ENCODE measurements at regions not wholly inside any gene's neighbourhood (a gene's known extent, or its start where the extent isn't known, plus 50 kb on each side); places are given as distances from the start of the nearest gene placed in this dataset.
A peak's percentile ranks its signal among the peaks of the same experiment; 100 is the strongest.

DNA sequence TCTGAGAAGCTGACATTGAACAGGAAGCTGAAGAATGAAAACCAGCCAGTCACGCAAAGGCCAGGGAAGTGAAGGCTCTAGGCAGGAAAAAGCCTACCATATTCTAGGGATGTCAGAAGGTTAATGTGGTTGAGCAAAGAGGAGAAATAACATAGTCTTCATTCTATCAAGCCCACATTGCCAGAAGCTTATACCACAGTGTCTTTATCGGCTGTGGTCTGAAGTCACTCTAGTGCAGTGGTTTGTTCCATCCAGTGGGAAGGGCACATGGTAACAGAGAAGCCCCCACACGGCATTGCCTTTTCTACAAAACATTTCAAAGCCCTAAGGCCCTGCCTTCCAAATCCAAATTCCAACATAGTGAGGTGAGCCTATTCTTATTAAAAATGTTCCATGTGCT, 311.3 kb downstream of the TNS1 start:
- no peak for DNase-seq (ENCODE audit: low spot score)

DNA sequence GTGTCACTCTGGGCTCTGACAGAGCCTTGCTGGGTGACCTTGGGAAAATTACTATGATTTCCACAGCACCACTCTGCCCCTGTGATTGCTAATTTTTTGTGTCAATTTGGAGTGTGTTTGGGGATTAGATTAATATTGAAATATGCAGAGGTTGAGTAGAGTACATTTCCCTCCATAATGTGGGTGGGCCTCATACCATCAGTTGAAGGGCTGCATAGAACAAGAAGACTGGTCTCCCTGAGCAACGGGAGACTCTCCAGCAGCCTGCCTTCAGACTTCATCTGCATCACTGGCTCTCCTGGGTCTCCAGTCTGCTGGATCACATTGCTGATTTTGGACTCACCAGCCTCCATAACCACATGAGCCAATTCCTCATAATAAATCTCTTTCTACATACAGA, 313.7 kb downstream of the TNS1 start:
- DNase-seq (ENCODE audit: low spot score), result no peak

DNA sequence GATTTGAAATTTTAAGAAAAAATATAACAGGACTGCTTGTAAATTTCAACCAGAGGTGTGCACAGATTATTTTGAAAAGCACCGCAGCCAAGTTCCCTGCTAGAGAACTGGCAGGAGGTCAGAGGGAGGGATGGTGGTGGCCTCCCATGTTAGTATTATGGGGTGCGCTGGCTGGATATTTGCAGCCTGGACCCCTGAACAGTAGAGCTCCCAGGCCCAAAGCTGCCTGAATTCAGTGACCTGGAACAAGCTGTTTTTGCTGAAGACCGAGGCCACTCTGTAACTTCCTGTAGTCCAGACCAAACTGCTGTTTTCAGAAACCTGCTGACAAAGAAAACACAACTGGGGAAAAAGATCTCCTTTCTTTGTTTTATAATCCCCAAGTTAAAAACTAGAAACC, 314.3 kb downstream of the TNS1 start:
- no peak for DNase-seq (ENCODE audit: low spot score)

DNA sequence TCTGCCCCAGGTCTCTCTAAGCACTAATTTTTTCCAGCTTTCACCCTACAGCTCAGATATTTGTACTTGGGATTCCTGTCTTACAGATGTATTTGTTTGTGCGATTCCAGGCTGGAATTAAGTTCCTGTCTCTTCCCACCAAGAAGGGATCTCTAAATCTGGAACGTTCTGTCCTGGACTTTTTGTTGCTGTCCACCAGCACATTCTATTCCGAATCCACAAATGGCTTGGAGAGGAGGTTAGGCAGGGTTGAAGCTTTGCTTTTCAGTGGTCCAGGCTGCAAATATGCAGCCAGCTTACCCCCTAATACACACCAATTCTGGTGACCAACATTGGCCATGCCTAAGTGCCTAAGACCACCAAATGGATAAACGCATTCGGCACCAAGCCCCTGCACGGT, 315.0 kb downstream of the TNS1 start:
- no peak for DNase-seq (ENCODE audit: low spot score)

DNA sequence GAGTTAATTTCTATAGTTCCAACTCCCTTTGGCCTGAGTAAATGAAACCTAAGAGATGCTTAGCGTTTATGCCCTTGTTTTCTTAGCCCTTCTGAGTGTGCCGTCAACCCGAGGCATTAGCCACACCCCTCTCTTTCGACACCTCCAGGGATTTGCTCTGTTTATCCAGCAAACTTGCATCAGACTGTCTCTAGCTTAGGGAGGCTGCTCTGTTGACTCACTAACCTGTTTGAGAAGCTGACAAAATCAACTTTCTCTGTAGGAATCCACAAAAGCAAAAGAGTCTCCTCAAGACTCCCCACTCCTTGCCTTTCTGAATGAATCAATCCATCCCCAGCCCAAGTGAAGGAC, 317.6 kb downstream of the TNS1 start:
- DNase-seq (ENCODE audit: low spot score), result peak; percentile 81

DNA sequence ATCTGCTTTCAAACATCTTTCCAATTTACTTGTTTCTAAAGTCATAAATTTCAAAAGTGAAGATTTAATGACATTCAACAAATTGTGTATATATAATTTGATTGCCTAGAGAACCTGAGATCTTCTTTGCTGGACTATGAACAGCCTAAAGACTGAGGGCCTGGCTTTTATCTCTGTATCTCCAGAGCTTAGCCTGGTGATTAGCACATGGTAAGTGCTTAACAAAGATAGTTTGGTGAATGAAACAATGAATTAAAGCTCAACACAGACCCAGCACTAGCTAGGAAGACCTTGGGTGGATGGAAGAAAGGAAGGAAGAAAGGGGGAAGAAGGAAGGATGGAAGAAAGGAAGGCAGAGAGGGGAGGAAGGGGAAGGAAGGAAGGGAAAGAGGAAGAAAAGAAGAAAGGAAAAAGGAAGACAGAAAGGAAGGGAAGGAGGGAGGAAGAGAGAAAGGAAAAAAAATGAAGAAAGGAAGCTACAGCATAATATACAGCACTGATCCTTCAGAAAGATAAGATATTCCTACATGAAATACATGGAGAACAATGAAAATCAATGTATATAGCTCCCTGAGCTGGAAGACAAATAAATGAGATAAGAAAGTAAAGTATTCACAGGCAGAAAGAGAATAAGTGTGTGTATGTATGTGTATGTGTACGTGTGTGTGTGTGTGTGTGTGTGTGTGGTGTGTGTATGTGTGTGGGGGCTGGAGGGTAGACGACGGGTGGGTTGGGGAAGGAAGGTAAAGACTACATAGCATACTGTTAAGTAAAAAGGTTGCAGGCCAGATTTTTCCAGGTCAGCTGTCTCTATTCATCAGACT, 318.2 kb downstream of the TNS1 start:
- DNase-seq (ENCODE audit: low spot score), result no peak

DNA sequence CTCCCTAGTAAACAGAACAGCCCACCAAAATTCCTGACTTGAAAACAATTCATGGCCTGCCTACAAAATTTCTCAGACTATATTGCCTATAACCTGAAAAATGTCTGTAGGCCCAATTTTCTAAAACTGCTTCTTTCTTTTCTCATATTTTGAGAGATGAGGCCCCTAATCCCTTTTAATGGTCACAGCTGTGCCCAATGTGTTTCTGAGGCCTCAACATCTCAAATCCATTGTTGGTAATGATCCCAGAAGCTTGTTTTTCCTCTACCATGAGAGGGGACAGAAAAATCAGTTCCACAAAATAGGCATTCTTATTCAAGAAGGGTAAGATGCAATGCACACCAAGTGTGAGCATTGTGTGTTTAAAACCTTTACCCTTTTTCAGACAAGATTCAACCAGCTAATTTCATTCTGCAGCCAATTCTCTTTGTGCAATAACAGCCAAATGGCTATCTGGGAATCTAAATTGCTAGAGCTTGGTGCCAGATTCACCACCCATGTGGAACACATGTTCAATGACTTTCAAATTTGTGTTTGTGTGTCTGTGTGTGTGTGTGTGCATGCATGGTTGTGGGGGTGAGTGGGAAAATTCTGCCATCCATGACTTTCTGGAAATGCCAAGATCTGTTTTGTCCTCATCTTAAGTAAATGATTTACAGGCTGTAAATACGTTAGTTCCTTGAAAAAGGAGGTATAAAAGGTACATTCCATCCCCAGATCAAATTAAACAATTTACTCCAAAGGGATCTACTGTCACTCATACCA, 319.5 kb downstream of the TNS1 start:
- no peak for DNase-seq (ENCODE audit: low spot score)

DNA sequence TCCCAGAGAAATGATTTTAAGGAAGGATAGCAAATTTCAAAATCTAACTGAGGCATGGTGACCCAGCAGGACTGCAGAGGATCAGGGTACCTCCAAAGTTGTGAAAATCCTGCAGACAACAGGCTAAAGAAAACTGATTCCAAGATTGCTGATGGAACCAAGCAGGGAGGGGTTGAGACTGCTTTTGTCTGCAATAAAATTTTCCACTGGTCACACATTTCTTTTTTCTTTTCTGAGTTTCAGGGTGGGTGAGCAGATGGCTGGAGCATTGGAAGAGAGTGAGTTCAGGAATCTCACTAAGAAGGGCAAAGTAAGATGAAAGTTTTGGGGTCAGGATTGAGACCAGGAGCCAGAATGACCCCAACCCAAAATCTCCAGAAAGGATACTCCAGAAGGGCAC, 321.0 kb downstream of the TNS1 start:
- no peak for DNase-seq (ENCODE audit: low spot score)

DNA sequence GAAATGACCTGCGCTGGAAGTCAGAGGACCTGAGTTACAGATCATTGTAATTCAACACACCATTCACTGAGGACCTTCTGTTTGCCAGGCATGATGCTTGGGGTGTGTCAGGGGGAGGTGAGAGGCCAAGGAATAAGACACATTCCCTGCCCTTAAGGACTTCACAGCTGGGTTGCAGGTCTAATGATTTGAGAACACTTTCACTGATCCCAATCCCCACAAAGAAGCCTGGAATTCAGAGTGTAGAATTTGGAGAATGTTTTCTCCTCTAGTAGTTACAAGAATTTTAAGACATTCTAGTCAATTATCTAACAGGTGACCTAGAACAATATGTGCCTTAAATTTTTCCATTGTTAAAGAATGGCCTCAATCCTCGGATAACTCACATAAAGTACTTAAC, 322.4 kb downstream of the TNS1 start:
- DNase-seq (ENCODE audit: low spot score), result no peak

DNA sequence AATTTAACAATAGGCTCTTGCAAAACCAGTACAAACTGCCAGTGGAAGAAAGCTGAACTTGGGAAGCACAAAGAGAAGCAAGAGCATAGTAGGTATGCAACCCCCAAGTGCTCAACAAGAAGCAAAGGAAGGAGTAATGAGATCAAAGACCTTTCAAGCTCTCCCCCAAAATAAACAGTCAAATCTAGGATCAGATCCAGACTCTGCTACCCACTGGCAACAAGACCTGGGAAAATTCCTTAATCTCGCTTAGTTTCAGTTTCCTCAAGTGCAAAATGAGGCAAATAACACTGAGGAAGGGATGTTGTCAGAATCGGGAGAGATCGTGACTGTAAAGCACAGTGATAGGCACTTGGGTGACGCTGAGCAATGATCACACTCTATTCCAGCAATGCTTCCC, 329.2 kb downstream of the TNS1 start:
- no peak for DNase-seq (ENCODE audit: low spot score)

DNA sequence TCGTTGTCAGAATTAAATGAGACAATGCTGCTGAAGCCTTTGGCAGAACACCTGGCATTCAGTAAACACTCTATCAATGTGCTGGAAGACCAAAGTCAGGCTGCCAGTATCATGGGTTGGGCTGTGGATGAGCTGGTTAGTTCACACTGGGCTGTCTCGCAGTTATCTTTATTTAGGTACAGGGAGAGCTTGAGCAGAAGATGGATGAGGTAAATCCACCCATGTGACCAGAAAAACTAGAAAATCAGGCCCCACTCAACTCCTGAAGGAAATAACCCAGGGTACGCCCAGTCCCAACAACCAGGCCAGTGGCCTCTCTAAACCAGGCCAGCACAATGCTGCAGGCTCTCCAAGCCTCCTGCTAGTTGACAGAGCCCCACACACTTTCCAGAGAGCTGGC, 330.3 kb downstream of the TNS1 start:
- no peak for DNase-seq (ENCODE audit: low spot score)

DNA sequence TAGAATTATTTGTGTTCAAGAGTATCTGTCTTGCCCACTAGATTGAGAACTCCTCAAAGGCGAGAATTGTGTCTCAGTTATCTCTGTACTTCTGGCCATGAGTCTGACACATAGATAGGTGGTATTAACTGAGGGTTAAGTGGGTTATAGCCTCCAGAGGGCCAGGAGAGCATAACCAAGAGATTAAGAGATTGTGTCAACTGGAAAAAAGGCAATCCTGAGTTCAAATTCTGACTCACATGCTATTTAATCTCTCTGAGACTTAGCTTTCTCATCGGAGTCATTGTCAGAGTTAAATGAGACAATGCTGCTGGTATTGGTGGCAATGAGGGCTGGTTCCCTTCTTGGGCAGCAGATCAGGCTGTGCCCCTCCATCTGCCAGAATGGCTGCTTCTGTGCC, 330.9 kb downstream of the TNS1 start:
- no peak for DNase-seq (ENCODE audit: low spot score)

DNA sequence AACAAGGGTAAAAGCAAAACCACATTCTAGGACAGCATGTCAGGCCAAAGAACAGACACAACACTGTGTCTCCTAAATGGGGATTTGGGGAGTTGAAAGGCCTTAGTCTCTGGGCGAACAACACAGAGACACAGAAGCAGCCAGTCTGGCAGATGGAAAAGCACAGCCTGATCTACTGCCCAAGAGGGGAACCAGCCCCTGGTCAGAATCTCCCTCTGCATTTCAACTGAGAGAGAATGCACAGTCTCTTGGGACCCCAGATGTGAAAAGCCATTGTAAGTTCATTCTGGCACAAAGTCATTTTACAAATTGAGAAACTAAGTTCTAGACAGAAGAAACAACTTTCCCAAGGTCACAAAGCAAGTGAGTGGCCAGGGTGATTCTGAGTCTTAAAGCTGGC, 331.7 kb downstream of the TNS1 start:
- DNase-seq (ENCODE audit: low spot score), result no peak

DNA sequence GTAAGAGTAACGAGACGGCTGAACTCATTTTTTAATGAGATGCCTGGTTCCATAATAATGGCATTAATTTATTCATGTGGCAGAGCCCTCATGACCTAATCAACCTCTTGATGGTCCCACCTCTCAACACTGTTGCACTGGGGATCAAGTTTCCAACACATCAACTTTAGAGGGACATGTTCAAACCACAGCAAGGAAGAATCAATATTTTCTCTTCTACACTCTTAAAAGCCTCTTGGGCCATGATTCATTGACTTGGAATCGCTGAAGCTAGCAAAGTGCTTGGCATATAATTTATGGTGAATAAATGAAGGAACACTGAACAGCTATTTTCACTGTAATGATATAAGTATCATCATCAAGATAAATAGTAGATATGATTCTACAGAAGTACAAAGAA, 333.0 kb downstream of the TNS1 start:
- DNase-seq (ENCODE audit: low spot score), result no peak

DNA sequence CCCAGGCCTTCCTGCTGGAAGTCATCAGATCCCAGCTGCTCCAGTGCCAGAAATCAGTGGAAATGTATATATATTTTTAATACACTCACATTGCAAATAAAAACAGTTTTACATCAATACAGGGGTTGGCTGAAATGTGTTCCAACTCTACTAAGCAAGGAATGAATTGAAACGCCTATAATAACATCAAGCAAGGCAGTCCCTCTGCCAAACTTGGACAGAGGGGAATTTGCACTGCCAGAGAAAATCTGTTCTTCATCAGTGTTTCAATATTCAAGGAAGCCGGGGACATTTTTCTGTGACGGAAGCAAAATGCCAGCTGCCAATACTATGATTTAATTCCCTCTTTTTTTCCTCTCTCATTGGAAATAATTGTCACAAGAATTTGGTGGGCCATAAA, 335.3 kb downstream of the TNS1 start:
- no peak for DNase-seq (ENCODE audit: low spot score)

DNA sequence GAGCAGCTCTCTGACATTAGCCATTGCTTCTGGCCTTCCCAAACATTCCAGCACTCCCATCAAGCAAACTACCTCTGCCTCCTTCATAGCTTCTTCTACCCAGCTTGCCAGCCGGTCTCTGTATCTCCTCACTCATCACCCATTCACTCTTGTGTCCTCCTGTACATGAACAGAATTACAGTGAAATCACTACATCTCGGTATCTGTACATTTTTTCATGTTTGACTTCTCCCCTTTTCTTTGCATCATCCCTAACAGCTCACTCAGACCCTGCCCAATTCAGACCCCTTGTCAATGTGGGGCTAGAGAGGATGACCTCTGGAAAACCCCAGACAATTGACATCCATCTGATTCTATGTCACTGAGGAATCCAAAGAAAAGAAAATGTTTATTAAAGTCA, 335.8 kb downstream of the TNS1 start:
- no peak for DNase-seq (ENCODE audit: low spot score)

DNA sequence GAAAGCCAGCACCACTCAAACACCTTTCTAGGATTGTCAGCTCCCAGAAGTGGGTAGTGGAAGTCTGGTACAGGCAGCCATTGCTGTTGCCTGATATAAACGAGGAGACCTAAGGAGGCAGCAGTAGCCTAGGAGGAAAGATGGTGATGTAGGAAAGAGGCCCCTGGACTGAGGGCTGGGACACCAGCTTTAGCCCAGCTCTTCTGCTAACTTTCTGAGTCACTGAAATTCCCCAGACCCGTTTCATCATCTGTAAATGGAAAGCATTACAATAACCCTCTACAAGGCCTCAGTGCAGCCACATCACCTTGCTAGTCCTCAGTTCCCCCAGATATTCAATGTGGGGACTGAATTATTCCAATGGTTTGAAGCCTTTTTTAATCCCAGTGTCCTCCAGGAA, 336.5 kb downstream of the TNS1 start:
- DNase-seq (ENCODE audit: low spot score), result no peak

DNA sequence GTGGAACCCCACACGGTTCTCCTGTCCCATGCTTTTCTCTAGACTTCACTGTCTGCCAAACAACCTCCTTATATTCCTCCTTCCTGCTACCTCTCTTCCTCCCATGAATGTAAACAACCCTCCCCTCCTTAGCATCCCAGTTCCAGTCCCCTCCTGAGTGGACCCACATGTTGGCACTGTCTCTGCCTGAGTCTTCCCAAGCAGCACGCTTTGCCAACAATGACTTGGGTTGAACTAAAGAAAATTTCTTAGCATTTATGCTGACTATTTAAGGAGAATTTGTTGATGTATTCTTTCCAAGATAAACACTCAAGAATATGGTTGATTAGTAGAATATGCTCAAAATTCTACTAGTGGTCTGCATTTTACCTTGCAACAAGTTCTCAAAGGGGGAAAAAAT, 338.0 kb downstream of the TNS1 start:
- DNase-seq (ENCODE audit: low spot score), result no peak

DNA sequence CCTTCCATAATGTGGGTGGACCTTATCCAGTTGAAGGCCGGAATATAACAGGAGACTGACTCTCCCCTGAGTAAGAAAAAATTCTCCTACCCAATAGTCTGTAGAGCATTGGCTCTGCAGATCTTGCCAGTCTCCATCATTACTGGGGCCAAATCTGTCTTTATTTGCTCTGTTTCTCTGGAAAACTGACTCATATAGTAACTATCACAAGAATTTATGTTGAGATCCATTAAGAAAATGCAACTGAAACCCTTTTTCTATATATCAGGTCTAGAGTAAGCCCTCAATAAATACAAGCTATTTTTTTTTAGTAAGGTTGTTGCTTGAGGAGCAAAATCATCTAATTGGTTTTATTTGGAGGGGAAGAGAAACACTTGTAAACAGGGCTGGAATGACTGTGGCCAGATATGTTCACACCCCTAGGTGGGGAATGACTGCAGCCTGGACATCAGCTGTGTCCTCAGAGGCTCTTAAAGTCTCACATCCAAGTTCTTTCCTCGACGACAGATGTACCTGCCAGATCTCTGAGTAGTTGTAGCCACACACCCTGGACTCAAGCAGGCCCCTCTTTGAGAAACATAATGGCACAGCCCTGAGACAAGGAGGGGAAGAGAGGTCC, 339.7 kb downstream of the TNS1 start:
- no peak for DNase-seq (ENCODE audit: low spot score)

DNA sequence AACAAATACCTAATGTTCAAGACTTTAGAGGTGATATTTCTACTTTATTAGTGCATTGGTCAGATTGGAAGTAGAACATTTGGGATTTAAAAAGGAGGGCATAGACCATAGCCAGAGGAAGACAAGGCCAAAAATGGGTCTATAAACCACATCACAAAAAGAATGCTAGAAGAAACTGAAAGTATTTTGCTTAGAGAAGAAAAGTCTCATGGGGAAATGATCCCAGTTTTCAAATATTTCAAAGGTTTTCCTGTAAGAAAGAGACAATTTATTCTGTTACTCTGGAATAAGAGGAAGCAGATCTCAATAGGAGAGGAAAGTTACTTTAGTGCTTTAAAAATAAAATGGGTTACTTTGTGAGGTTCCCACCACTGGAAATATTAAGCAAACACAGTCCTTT, 341.4 kb downstream of the TNS1 start:
- no peak for DNase-seq (ENCODE audit: low spot score)

DNA sequence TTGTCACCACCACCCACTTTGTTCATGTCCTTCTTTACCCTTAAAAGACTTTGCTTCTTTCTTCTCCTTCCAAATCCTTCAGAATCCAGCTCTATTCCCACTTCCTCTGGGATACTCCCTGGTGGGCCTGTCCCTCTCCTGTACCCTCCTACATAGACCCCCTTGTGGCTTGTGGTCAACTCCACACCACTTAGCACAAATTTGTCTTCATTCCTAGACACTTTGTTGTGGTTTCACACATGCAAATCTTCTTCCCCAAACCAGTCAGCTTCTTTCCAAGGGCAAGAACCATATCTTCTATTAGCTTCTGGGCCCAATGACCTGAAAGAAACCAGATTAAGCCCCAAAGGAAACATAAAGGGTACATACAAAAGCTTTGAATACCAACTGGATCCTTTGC, 342.4 kb downstream of the TNS1 start:
- no peak for DNase-seq (ENCODE audit: low spot score)

DNA sequence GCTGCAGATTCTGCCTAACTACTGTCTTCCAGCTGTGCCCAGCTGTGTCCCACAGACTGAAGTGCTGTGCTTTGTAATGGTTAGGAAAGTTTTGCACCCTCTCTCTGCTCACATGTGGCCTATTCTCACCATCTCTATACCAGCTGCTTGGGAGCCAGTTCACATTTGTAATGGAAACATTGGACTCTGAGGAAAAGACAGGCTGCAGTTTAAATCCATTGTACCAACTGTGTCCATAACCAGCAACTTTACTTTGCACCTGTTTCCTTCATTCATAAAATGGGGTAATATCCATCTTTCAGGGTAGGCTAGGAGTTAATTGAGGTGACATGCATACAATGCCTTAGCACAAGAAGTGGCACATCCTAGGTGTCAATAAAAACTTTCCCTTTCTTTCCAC, 344.0 kb downstream of the TNS1 start:
- DNase-seq (ENCODE audit: low spot score), result no peak

DNA sequence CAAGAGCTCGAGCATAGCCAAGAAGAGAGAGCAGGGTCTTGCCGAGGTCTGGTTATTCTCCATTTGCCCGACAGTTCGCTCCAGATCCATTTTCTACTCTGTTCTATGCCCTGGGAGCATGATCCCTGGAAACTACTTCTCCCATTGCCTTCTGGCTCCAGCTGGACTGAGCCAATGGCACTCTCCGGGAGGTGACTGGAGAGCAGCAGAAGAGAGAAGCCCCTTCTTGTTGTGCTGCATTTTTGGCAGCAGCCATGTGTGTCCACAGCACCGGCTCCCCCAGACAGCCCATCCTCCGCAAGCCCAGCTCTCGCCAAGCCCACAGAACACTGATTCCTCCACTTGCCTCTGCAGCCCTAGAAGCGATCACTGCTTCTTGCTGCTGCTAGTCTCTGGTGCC, 345.5 kb downstream of the TNS1 start:
- DNase-seq (ENCODE audit: low spot score), result no peak

All from HT-29 (cell line).